SW 1271 (cell line): ENCODE measurements at regions not wholly inside any gene's neighbourhood (a gene's known extent, or its start where the extent isn't known, plus 50 kb on each side); places are given as distances from the start of the nearest gene placed in this dataset.
"Not testable (repeated sequence)": the region's sequence is repeated elsewhere in the genome, so short reads cannot be mapped to it uniquely, and the experiment has no call there.

ENCODE experiments used
- DNase-seq, 2 experiments: peaks; one replicate each; lab custom pipeline; 2025; lab: John Stamatoyannopoulos, UW

- no peak for DNase-seq
These were observed 80.5 kb downstream of the ZIC3 start for GRCh38 chrX:137646472-137646871.

- DNase-seq = no peak
These were observed 85.7 kb downstream of the ZIC3 start for GRCh38 chrX:137651647-137652046.

GRCh38 chrX:137652086-137652485 lies 86.2 kb downstream of the ZIC3 start:
- DNase-seq = no peak

GRCh38 chrX:137654481-137654880 lies 88.6 kb downstream of the ZIC3 start:
- no peak for DNase-seq

GRCh38 chrX:137667776-137668175 lies 101.8 kb downstream of the ZIC3 start:
- DNase-seq = no peak

GRCh38 chrX:137684591-137684990 lies 118.7 kb downstream of the ZIC3 start:
- no peak for DNase-seq

GRCh38 chrX:137695417-137695816 lies 129.5 kb downstream of the ZIC3 start:
- no peak for DNase-seq

GRCh38 chrX:137707348-137707747 lies 141.4 kb downstream of the ZIC3 start:
- no peak for DNase-seq

- DNase-seq = no peak
These were observed 176.9 kb downstream of the ZIC3 start for GRCh38 chrX:137742846-137743245.

GRCh38 chrX:137743414-137743813 lies 177.5 kb downstream of the ZIC3 start:
- DNase-seq = no peak

- no peak for DNase-seq
These were observed 180.4 kb downstream of the ZIC3 start for GRCh38 chrX:137746289-137746688.

- DNase-seq = no peak
These were observed 181.5 kb downstream of the ZIC3 start for GRCh38 chrX:137747244-137748043.

GRCh38 chrX:137748827-137749226 lies 182.9 kb downstream of the ZIC3 start:
- DNase-seq = no peak

GRCh38 chrX:137749246-137749645 lies 183.3 kb downstream of the ZIC3 start:
- no peak for DNase-seq

- no peak for DNase-seq
These were observed 205.6 kb downstream of the ZIC3 start for GRCh38 chrX:137771537-137771936.

- no peak for DNase-seq
These were observed 226.3 kb downstream of the ZIC3 start for GRCh38 chrX:137792214-137792613.

- not testable (repeated sequence) for DNase-seq
These were observed 232.0 kb downstream of the ZIC3 start for GRCh38 chrX:137797926-137798325.

- no peak for DNase-seq
These were observed 257.3 kb downstream of the ZIC3 start for GRCh38 chrX:137823257-137823656.

- DNase-seq = no peak
These were observed 281.4 kb downstream of the ZIC3 start for GRCh38 chrX:137847376-137847775.

GRCh38 chrX:137848266-137848905 lies 282.5 kb downstream of the ZIC3 start:
- no peak for DNase-seq

GRCh38 chrX:137852502-137852901 lies 286.6 kb downstream of the ZIC3 start:
- DNase-seq = no peak

GRCh38 chrX:137855490-137855889 lies 289.6 kb downstream of the ZIC3 start:
- DNase-seq = no peak

- DNase-seq = no peak
These were observed 292.2 kb downstream of the ZIC3 start for GRCh38 chrX:137858106-137858505.

GRCh38 chrX:137878401-137878800 lies 312.5 kb downstream of the ZIC3 start:
- DNase-seq = no peak
